ENCODE measurements at regions not wholly inside any gene's neighbourhood (a gene's known extent, or its start where the extent isn't known, plus 50 kb on each side); places are given as distances from the start of the nearest gene placed in this dataset.
A peak's percentile ranks its signal among the peaks of the same experiment; 100 is the strongest.
"Not testable (repeated sequence)": the region's sequence is repeated elsewhere in the genome, so short reads cannot be mapped to it uniquely, and the experiment has no call there.

DNA sequence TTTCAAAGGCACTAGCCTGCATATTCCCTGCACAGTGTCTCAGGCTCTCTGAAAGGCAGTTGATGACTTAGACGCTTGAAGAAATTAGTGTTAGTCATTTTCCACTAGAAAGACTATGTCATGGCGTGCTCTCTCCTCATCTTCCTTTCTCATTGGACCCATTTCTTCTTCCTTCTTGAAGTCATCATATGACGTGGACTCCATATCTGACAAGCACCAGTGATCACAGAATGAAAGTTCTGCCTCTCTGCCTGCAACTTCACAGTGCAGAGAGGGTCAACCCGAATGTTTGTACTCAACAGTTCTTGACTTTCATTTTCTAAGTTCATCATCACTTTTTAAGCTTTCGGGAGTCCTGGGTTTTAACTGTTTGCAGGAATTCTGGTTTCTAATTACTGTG, 63.7 kb upstream of the CYRIA start:
- TF ChIP-seq, protein P1, sequence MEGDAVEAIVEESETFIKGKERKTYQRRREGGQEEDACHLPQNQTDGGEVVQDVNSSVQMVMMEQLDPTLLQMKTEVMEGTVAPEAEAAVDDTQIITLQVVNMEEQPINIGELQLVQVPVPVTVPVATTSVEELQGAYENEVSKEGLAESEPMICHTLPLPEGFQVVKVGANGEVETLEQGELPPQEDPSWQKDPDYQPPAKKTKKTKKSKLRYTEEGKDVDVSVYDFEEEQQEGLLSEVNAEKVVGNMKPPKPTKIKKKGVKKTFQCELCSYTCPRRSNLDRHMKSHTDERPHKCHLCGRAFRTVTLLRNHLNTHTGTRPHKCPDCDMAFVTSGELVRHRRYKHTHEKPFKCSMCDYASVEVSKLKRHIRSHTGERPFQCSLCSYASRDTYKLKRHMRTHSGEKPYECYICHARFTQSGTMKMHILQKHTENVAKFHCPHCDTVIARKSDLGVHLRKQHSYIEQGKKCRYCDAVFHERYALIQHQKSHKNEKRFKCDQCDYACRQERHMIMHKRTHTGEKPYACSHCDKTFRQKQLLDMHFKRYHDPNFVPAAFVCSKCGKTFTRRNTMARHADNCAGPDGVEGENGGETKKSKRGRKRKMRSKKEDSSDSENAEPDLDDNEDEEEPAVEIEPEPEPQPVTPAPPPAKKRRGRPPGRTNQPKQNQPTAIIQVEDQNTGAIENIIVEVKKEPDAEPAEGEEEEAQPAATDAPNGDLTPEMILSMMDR (IDR thresholded peaks at IDR 0.05; ENCODE audit: control extremely low read depth, extremely low read depth, low read depth, missing control alignments), result no peak
- ChIA-PET CTCF (no interaction called here), POLR2A (no interaction called here)
- DNase-seq (ENCODE audit: extremely low spot score), result peak; percentile 32

DNA sequence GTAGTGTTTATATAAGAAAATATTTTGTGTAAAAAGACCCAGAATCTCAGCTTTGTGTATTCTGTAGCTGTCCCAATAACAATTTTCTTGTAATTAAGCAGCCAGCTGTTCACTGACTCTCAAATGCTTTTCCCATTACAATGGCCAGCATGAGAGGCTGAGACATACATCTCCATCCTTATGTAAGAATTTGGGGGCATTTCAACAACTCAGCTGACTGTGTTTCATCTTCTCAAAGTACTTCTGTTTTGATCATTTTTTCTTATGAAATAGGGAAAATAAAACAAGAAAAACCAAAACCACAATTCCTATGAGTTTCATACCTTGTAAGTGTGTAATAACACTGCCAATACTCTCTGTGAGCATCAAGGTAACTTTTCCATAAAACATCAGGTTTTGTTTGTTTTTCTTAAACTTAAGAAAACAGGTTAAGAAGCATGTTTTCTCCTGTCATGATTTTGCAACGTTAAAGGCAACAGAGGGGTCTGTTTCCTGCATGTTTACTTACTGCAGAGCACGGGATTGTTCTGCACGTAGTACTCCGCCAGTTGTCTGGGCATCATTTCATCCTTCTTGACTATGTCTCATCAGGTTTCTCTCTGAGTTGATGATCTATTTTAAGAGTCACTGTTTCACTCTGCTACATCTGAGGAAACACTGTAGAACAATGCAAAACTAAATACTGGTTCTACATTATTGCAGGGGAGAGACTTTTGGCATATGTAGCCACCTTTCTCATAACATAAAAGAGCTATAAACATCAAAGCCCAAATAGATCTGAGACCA, 62.9 kb upstream of the CYRIA start:
- CTCF ChIA-PET, result no interaction called here
- DNase-seq (ENCODE audit: extremely low spot score), result no peak
- TF ChIP-seq, protein P1 (IDR thresholded peaks at IDR 0.05; ENCODE audit: control extremely low read depth, extremely low read depth, low read depth, missing control alignments), result no peak

GRCh38 chr2:16727849-16728248, 62.2 kb upstream of the CYRIA start:
- DNase-seq (ENCODE audit: extremely low spot score); POLR2A ChIA-PET; CTCF ChIA-PET: not testable (repeated sequence)

More for the DNA sequence above, 62.9 kb upstream of the CYRIA start:
- POLR2A ChIA-PET, result no interaction called here

- ChIA-PET CTCF (no interaction called here), POLR2A (no interaction called here)
- TF ChIP-seq, protein P1 (IDR thresholded peaks at IDR 0.05; ENCODE audit: control extremely low read depth, extremely low read depth, low read depth, missing control alignments), result no peak
- DNase-seq (ENCODE audit: extremely low spot score), result no peak
Observed at GRCh38 chr2:16727256-16727655, 61.6 kb upstream of the CYRIA start.

GRCh38 chr2:16726577-16726976, 60.9 kb upstream of the CYRIA start:
- POLR2A ChIA-PET, result interaction anchor here (0.7 kb wide), 1 partner anchor 70 kb away, joined by 5 read pairs; no protein-coding TSS in a partner anchor
- TF ChIP-seq, protein P1 (IDR thresholded peaks at IDR 0.05; ENCODE audit: control extremely low read depth, extremely low read depth, low read depth, missing control alignments), result no peak
- CTCF ChIA-PET, result no interaction called here
- DNase-seq (ENCODE audit: extremely low spot score), result no peak

- TF ChIP-seq, protein P1 (IDR thresholded peaks at IDR 0.05; ENCODE audit: control extremely low read depth, extremely low read depth, low read depth, missing control alignments), result no peak
- CTCF ChIA-PET, result no interaction called here
Observed at GRCh38 chr2:16726147-16726546, 60.5 kb upstream of the CYRIA start.

GRCh38 chr2:16725549-16725948, 59.9 kb upstream of the CYRIA start:
- no peak for DNase-seq (ENCODE audit: extremely low spot score)
- CTCF ChIA-PET, result interaction anchor here (1.0 kb wide), 1 partner anchor 31 kb away, joined by 3 read pairs; no protein-coding TSS in a partner anchor

More at GRCh38 chr2:16726147-16726546, 60.5 kb upstream of the CYRIA start:
- no peak for DNase-seq (ENCODE audit: extremely low spot score)
- POLR2A ChIA-PET, result interaction anchor here (0.7 kb wide), 1 partner anchor 69 kb away, joined by 5 read pairs; no protein-coding TSS in a partner anchor

More at GRCh38 chr2:16725549-16725948, 59.9 kb upstream of the CYRIA start:
- POLR2A ChIA-PET, result no interaction called here
- TF ChIP-seq, protein P1 (IDR thresholded peaks at IDR 0.05; ENCODE audit: control extremely low read depth, extremely low read depth, low read depth, missing control alignments), result no peak

Data from GM10248 (cell line).